ENCODE measurements at regions not wholly inside any gene's neighbourhood (a gene's known extent, or its start where the extent isn't known, plus 50 kb on each side); places are given as distances from the start of the nearest gene placed in this dataset.

GRCh38 chrX:22648281-22648680 lies 351.5 kb upstream of the DDX53 start:
- FAIRE-seq (no peak), DNase-seq (ENCODE audit: low read depth, low spot score) (no peak)
- Histone ChIP-seq H3K27ac (ENCODE audit: insufficient read depth, low read depth, low read length) (no peak overlapping the region), H3K4me2 (ENCODE audit: insufficient read depth, low read length) (no peak overlapping the region), H3K9me1 (replicated peaks; ENCODE audit: control insufficient read depth, extremely low read depth, insufficient read depth, low read length) (no peaks in the 10 kb centered on the region), H3K79me2 (ENCODE audit: control insufficient read depth, insufficient read depth, low read length) (no peaks in the 10 kb centered on the region), H2AFZ (ENCODE audit: low read depth, low read length) (no peak overlapping the region), H3K36me3 (ENCODE audit: control insufficient read depth in 2 of 2, extremely low read depth in 1 of 2, insufficient read depth in 2 of 2, low read length in 2 of 2) (no peaks in the 10 kb centered on the region), H3K4me1 (ENCODE audit: control insufficient read depth, extremely low read depth, insufficient read depth, low read length) (no peaks in the 10 kb centered on the region), H3K4me3 (replicated peaks in 1 of 3; ENCODE audit: insufficient read depth in 1 of 3, low read depth in 1 of 3, low read length in 3 of 3) (no peak overlapping the region), H3K27me3 (ENCODE audit: control insufficient read depth in 2 of 2, insufficient read depth in 2 of 2, low read length in 2 of 2) (no peaks in the 10 kb centered on the region), H3K9ac (replicated peaks; ENCODE audit: extremely low read depth, insufficient read depth, low read length) (no peak overlapping the region), H3K9me3 (replicated peaks; ENCODE audit: control insufficient read depth, insufficient read depth, low read length) (no peaks in the 10 kb centered on the region), H4K20me1 (replicated peaks; ENCODE audit: control insufficient read depth, extremely low read depth, insufficient read depth, low read length) (no peaks in the 10 kb centered on the region)
- ChIA-PET CTCF (no interaction called here), POLR2A (no interaction called here)
- dilution Hi-C loops (cut with MboI; ENCODE audit: extremely low pct_ligation_motif_present, low sequenced_read_pairs) (no loop called here), intact Hi-C loops (cut with micrococcal nuclease) (no loop called here)
- TF ChIP-seq POLR2AphosphoS5 (IDR thresholded peaks at IDR 0.05; ENCODE audit: insufficient read depth, low read depth, low read length) (no peak), MAX (IDR thresholded peaks at IDR 0.05; ENCODE audit: insufficient read depth, insufficient read length) (no peak), GATA2 (IDR thresholded peaks at IDR 0.05; ENCODE audit: insufficient read depth, insufficient read length, low read depth, low read length) (no peak), MYC (IDR thresholded peaks at IDR 0.05; ENCODE audit: low read depth, low read length) (no peak), JUN (IDR thresholded peaks at IDR 0.05; ENCODE audit: borderline replicate concordance, insufficient read depth, insufficient read length, low read depth) (no peak)
- TF ChIP-seq, protein P1, sequence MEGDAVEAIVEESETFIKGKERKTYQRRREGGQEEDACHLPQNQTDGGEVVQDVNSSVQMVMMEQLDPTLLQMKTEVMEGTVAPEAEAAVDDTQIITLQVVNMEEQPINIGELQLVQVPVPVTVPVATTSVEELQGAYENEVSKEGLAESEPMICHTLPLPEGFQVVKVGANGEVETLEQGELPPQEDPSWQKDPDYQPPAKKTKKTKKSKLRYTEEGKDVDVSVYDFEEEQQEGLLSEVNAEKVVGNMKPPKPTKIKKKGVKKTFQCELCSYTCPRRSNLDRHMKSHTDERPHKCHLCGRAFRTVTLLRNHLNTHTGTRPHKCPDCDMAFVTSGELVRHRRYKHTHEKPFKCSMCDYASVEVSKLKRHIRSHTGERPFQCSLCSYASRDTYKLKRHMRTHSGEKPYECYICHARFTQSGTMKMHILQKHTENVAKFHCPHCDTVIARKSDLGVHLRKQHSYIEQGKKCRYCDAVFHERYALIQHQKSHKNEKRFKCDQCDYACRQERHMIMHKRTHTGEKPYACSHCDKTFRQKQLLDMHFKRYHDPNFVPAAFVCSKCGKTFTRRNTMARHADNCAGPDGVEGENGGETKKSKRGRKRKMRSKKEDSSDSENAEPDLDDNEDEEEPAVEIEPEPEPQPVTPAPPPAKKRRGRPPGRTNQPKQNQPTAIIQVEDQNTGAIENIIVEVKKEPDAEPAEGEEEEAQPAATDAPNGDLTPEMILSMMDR (IDR thresholded peaks at IDR 0.05; ENCODE audit: extremely low read depth in 1 of 2, insufficient read depth in 1 of 2, low read depth in 1 of 2, low read length in 2 of 2), result no peak
- BruUV-seq (replicated peaks), result no TSS peak

- no peak overlapping the region for H3K27ac ChIP-seq (ENCODE audit: insufficient read depth, low read depth, low read length)
- H4K20me1 ChIP-seq (replicated peaks; ENCODE audit: control insufficient read depth, extremely low read depth, insufficient read depth, low read length), result no peaks in the 10 kb centered on the region
- dilution Hi-C loops (cut with MboI; ENCODE audit: extremely low pct_ligation_motif_present, low sequenced_read_pairs), result no loop called here
- H3K4me2 ChIP-seq (ENCODE audit: insufficient read depth, low read length), result no peak overlapping the region
- intact Hi-C loops (cut with micrococcal nuclease), result no loop called here
- H3K9me1 ChIP-seq (replicated peaks; ENCODE audit: control insufficient read depth, extremely low read depth, insufficient read depth, low read length), result no peaks in the 10 kb centered on the region
- TF ChIP-seq POLR2A (IDR thresholded peaks at IDR 0.05; ENCODE audit: low read depth, low read length) (no peak), MAX (IDR thresholded peaks at IDR 0.05; ENCODE audit: insufficient read depth, insufficient read length) (no peak), FOS (IDR thresholded peaks at IDR 0.05; ENCODE audit: borderline replicate concordance, insufficient read depth, low read length) (no peak), GATA2 (IDR thresholded peaks at IDR 0.05; ENCODE audit: insufficient read depth, insufficient read length, low read depth, low read length) (no peak), EZH2 (IDR thresholded peaks at IDR 0.05; ENCODE audit: borderline replicate concordance, low read depth, low read length, severe bottlenecking) (no peak), JUN (IDR thresholded peaks at IDR 0.05; ENCODE audit: borderline replicate concordance, insufficient read depth, insufficient read length, low read depth) (no peak)
- TF ChIP-seq, protein P1 (IDR thresholded peaks at IDR 0.05; ENCODE audit: extremely low read depth in 1 of 2, insufficient read depth in 1 of 2, low read depth in 1 of 2, low read length in 2 of 2), result no peak
- no peaks in the 10 kb centered on the region for H3K36me3 ChIP-seq (ENCODE audit: control insufficient read depth in 2 of 2, extremely low read depth in 1 of 2, insufficient read depth in 2 of 2, low read length in 2 of 2)
- ChIA-PET CTCF (no interaction called here), POLR2A (no interaction called here)
- no TSS peak for BruUV-seq (replicated peaks)
- H3K79me2 ChIP-seq (ENCODE audit: control insufficient read depth, insufficient read depth, low read length), result no peaks in the 10 kb centered on the region
- H3K9ac ChIP-seq (replicated peaks; ENCODE audit: extremely low read depth, insufficient read depth, low read length), result no peak overlapping the region
- H2AFZ ChIP-seq (ENCODE audit: low read depth, low read length), result no peak overlapping the region
- H3K9me3 ChIP-seq (replicated peaks; ENCODE audit: control insufficient read depth, insufficient read depth, low read length), result no peaks in the 10 kb centered on the region
- FAIRE-seq (no peak), DNase-seq (ENCODE audit: low read depth, low spot score) (no peak)
- no peak overlapping the region for H3K4me3 ChIP-seq (replicated peaks in 1 of 3; ENCODE audit: insufficient read depth in 1 of 3, low read depth in 1 of 3, low read length in 3 of 3)
- no peaks in the 10 kb centered on the region for H3K27me3 ChIP-seq (ENCODE audit: control insufficient read depth in 2 of 2, insufficient read depth in 2 of 2, low read length in 2 of 2)
- no peaks in the 10 kb centered on the region for H3K4me1 ChIP-seq (ENCODE audit: control insufficient read depth, extremely low read depth, insufficient read depth, low read length)
These were observed 349.1 kb upstream of the DDX53 start for GRCh38 chrX:22650691-22651090.
